Activated T-cell treated with anti-CD3 and anti-CD28 coated beads, Interleukin-2, amount 50 U/mL, for 24 hours (primary cell): ENCODE measurements at regions not wholly inside any gene's neighbourhood (a gene's known extent, or its start where the extent isn't known, plus 50 kb on each side); places are given as distances from the start of the nearest gene placed in this dataset.
"Not testable (repeated sequence)": the region's sequence is repeated elsewhere in the genome, so short reads cannot be mapped to it uniquely, and the experiment has no call there.

Source experiments
- DNase-seq: peaks from one replicate; pipeline ENCODE4 v3.0.0-alpha.2; 2020
- H3K27ac Mint-ChIP-seq: 2 replicates; pipeline ENCODE4 v1.8.0; 2020; ENCODE audit warnings: mild to moderate bottlenecking, mixed read lengths
- H3K27me3 Mint-ChIP-seq: 2 replicates; pipeline ENCODE4 v1.8.0; 2020; ENCODE audit warnings: mixed read lengths
- H3K36me3 Mint-ChIP-seq: 2 replicates; pipeline ENCODE4 v1.8.0; 2020; ENCODE audit warnings: low read depth, mixed read lengths
- H3K4me1 Mint-ChIP-seq: 2 replicates; pipeline ENCODE4 v1.8.0; 2020; ENCODE audit warnings: low read depth, mixed read lengths
- H3K4me3 Mint-ChIP-seq: 2 replicates; pipeline ENCODE4 v1.8.0; 2020; ENCODE audit warnings: mild to moderate bottlenecking, moderate library complexity, mixed read lengths
- H3K9me3 Mint-ChIP-seq: 2 replicates; pipeline ENCODE4 v1.8.0; 2020; ENCODE audit warnings: mixed read lengths

DNA sequence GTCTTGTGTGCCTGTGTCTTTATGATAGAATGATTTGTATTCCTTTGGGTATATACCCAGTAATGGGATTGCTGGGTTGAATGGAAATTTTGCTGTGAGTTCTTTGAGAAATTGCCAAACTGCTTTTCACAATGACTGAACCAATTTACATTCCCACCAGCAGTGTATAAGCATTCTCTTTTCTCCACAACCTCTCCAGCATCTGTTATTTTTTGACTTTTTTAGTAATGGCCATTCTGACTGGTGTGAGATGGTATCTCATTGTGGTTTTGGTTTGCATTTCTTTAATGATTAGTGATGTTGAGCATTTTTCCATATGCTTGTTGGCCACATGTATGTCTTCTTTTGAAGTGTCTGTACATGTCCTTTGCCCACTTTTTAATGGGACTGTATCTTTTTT lies 238.3 kb upstream of the ZEB2 start:
- H3K36me3 Mint-ChIP-seq, H3K27me3 Mint-ChIP-seq, DNase-seq, H3K4me1 Mint-ChIP-seq, H3K9me3 Mint-ChIP-seq, H3K4me3 Mint-ChIP-seq, H3K27ac Mint-ChIP-seq: not testable (repeated sequence)

DNA sequence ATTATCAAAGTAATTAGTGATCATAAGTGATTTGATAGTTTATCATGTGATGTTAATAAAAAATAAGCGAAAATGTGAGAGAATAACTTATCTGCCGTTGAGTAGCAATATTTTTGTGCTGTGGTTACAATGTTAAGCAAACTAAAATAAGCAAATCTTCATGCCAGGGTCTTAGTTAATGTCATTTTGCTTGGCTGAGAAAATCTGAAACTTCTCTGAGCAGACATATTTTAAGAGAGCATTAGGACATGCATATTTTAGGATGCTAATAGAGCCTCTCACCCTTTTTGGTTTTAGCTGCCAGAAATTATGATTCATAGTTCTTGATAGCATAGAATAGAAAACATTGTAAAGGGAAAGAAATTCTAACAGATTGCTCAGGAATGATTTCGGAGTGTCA lies 233.5 kb upstream of the ZEB2 start:
- Mint-ChIP-seq H3K36me3 (no peaks in the 10 kb centered on the region), H3K4me1 (no peaks in the 10 kb centered on the region), H3K27ac (no peak overlapping the region), H3K27me3 (peaks cover 4% of the 10 kb centered on the region), H3K4me3 (no peak overlapping the region), H3K9me3 (peaks cover 17% of the 10 kb centered on the region)
- DNase-seq: no peak

GRCh38 chr2:144751142-144751905 lies 231.4 kb upstream of the ZEB2 start:
- Mint-ChIP-seq H3K4me3 (no peak overlapping the region), H3K4me1 (no peaks in the 10 kb centered on the region), H3K27ac (no peak overlapping the region), H3K9me3 (peaks cover 33% of the 10 kb centered on the region), H3K27me3 (peaks cover 4% of the 10 kb centered on the region), H3K36me3 (no peaks in the 10 kb centered on the region)
- DNase-seq: no peak

DNA sequence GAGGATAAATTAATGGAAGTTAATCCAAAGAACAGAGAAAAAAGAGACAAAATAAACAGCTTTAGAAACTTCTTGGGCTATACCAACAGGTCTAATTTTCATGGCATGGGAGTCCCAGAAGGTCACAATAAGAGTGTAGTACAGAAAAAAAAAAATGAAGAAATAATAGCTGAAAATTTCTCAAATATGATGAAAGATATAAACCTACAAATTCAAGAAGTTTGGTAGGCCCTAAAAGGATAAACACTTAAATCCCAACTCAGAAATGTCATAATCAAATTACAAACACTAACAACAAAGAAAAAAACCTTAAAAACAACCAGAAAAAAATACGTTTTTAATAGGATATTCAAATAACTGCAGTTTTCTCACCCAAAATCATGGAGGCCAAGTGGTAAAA lies 229.3 kb upstream of the ZEB2 start:
- no peaks in the 10 kb centered on the region for H3K4me1 Mint-ChIP-seq
- DNase-seq: no peak
- H3K4me3 Mint-ChIP-seq: no peak overlapping the region
- no peaks in the 10 kb centered on the region for H3K27me3 Mint-ChIP-seq
- H3K27ac Mint-ChIP-seq: no peak overlapping the region
- H3K36me3 Mint-ChIP-seq: no peaks in the 10 kb centered on the region
- peaks cover 33% of the 10 kb centered on the region for H3K9me3 Mint-ChIP-seq

- H3K4me3 Mint-ChIP-seq: no peak overlapping the region
- no peak for DNase-seq
- no peaks in the 10 kb centered on the region for H3K4me1 Mint-ChIP-seq
- H3K27ac Mint-ChIP-seq: no peak overlapping the region
- H3K27me3 Mint-ChIP-seq: no peaks in the 10 kb centered on the region
- no peaks in the 10 kb centered on the region for H3K36me3 Mint-ChIP-seq
- H3K9me3 Mint-ChIP-seq: peaks cover 33% of the 10 kb centered on the region
Observed at GRCh38 chr2:144748443-144748842, 228.5 kb upstream of the ZEB2 start.

DNA sequence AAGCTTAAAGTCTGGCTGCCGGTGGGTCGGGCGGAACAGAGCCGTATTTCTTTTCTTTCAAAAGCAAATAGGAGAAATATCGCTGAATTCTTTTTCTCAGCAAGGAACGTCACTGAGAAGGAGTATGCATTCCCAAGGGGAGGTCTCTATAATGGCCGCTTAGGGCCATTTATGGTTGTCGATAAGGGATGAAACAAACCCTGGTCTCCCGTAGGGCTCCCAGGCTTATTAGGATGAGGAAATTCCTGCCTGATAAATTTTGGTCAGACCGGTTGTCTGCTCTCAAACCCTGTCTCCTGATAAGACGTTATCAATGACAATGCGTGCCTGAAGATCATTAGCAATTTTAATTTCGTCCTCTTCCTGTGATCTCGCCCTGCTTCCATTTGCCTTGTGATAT lies 227.7 kb upstream of the ZEB2 start:
- no peaks in the 10 kb centered on the region for H3K4me1 Mint-ChIP-seq
- no peaks in the 10 kb centered on the region for H3K36me3 Mint-ChIP-seq
- DNase-seq: no peak
- no peak overlapping the region for H3K4me3 Mint-ChIP-seq
- H3K27me3 Mint-ChIP-seq: no peaks in the 10 kb centered on the region
- peaks cover 33% of the 10 kb centered on the region for H3K9me3 Mint-ChIP-seq
- H3K27ac Mint-ChIP-seq: no peak overlapping the region

GRCh38 chr2:144745424-144745823 lies 225.5 kb upstream of the ZEB2 start:
- Mint-ChIP-seq H3K27ac (no peak overlapping the region), H3K27me3 (peaks cover 5% of the 10 kb centered on the region), H3K36me3 (no peaks in the 10 kb centered on the region), H3K4me1 (no peaks in the 10 kb centered on the region), H3K4me3 (no peak overlapping the region), H3K9me3 (peaks cover 23% of the 10 kb centered on the region)
- no peak for DNase-seq

DNA sequence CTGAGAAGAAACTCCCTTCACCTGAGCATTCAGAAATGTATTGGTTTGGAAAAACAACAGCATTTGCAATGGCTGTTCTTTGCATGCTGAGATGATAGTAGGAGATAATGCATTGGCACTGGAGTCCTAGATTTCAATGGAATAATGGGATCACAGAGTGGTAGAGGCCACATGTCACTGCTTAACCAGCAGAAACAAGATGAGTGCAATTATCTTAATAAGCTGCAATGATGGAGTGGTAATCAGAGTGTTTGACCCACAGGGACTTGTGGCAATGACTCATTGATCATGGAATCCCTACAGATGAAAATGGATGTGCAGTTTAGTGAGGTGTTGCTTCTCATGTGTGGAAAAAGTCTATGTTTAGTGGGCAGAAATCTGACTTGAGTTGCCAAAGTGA lies 218.8 kb upstream of the ZEB2 start:
- Mint-ChIP-seq H3K27me3 (peaks cover 8% of the 10 kb centered on the region), H3K4me1 (no peaks in the 10 kb centered on the region), H3K4me3 (no peak overlapping the region), H3K9me3 (peaks cover 8% of the 10 kb centered on the region), H3K36me3 (no peaks in the 10 kb centered on the region), H3K27ac (no peak overlapping the region)
- no peak for DNase-seq

DNA sequence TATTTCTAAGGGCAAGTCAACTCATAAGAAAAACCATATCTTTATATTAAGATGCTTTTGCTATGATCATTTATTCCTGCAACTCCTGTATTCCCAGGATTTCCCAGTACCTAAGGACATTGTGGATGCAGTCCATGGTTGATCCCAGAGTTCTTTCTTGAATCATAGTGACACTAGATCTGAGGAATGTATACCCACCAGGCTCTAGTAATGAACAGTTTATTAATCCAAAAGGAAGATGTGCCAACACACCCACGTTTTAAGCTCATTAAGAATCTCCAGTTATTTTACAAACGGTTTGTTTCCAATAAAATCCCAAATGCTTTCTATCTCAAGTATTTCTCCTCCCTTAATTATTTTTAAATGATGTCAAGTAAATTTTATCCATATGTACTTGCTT lies 210.8 kb upstream of the ZEB2 start:
- H3K4me1 Mint-ChIP-seq: no peaks in the 10 kb centered on the region
- H3K27me3 Mint-ChIP-seq: no peaks in the 10 kb centered on the region
- peaks cover 8% of the 10 kb centered on the region for H3K9me3 Mint-ChIP-seq
- H3K27ac Mint-ChIP-seq: no peak overlapping the region
- no peak for DNase-seq
- H3K4me3 Mint-ChIP-seq: no peak overlapping the region
- no peaks in the 10 kb centered on the region for H3K36me3 Mint-ChIP-seq

DNA sequence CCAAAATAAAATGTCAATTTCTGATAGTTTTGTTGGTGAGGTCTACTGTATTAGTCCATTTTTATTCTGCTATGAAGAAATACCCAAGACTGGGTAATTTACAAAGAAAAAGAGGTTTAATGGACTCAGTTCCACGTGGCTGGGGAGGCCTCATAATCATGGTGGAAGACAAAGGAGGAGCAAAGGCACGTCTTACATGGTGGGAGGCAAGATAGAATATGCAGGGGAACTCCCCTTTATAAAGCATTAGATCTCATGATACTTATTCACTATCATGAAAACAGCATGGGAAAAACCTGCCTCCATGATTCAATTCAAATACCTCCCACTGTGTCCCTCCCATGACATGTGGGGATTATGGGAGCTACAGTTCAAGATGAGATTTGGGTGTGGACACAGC lies 204.5 kb upstream of the ZEB2 start:
- H3K27me3 Mint-ChIP-seq, H3K36me3 Mint-ChIP-seq, H3K27ac Mint-ChIP-seq, DNase-seq, H3K4me1 Mint-ChIP-seq, H3K4me3 Mint-ChIP-seq, H3K9me3 Mint-ChIP-seq: not testable (repeated sequence)

DNA sequence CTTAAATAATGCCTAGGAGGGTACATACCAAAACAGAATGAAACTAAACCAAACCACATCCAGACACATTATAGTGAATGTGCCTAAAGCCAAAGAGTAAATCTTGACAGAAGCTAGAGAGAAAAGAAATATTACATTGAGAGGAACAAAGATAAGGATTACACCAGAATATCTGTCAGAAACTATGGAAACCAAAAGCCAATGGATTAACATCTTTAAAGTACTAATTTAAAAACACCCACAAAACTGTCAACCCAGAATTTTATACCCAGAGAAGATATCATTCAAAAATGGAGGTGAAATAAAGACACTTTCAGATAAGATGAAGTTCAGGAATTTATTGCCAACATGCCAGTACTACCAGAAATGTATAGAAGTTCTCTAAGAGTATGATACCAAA lies 198.5 kb upstream of the ZEB2 start:
- no peaks in the 10 kb centered on the region for H3K27me3 Mint-ChIP-seq
- peaks cover 13% of the 10 kb centered on the region for H3K9me3 Mint-ChIP-seq
- DNase-seq: no peak
- no peaks in the 10 kb centered on the region for H3K36me3 Mint-ChIP-seq
- H3K4me3 Mint-ChIP-seq: no peak overlapping the region
- no peak overlapping the region for H3K27ac Mint-ChIP-seq
- H3K4me1 Mint-ChIP-seq: no peaks in the 10 kb centered on the region

DNA sequence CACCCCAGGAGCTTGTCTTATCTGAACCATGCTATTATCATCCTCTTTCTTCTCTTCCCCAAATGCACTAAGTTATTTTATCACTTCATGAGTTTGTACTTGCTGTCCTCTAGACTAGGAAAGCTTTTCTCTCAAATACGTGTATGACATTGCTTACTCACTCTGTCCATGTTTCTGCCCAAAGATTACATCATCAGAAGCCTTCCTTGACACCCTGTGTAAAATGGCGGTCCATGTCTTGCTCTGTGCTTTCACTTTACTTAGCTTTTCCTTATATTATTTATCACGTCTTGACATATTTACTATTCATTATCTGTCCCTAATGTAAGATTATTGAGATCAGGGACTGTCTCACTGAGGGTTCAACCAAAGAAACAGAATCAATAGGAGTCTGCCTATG lies 196.1 kb upstream of the ZEB2 start:
- Mint-ChIP-seq H3K4me1 (no peaks in the 10 kb centered on the region), H3K4me3 (no peak overlapping the region), H3K9me3 (peaks cover 13% of the 10 kb centered on the region), H3K36me3 (no peaks in the 10 kb centered on the region), H3K27ac (no peak overlapping the region), H3K27me3 (no peaks in the 10 kb centered on the region)
- no peak for DNase-seq

GRCh38 chr2:144713410-144713809 lies 193.5 kb upstream of the ZEB2 start:
- Mint-ChIP-seq H3K36me3 (no peaks in the 10 kb centered on the region), H3K27ac (no peak overlapping the region), H3K27me3 (no peaks in the 10 kb centered on the region), H3K4me1 (no peaks in the 10 kb centered on the region), H3K9me3 (peaks cover 8% of the 10 kb centered on the region), H3K4me3 (no peak overlapping the region)
- DNase-seq: no peak

GRCh38 chr2:144712550-144712940 lies 192.6 kb upstream of the ZEB2 start:
- no peaks in the 10 kb centered on the region for H3K4me1 Mint-ChIP-seq
- no peak overlapping the region for H3K4me3 Mint-ChIP-seq
- no peaks in the 10 kb centered on the region for H3K27me3 Mint-ChIP-seq
- DNase-seq: no peak
- no peaks in the 10 kb centered on the region for H3K9me3 Mint-ChIP-seq
- H3K36me3 Mint-ChIP-seq: no peaks in the 10 kb centered on the region
- H3K27ac Mint-ChIP-seq: no peak overlapping the region

DNA sequence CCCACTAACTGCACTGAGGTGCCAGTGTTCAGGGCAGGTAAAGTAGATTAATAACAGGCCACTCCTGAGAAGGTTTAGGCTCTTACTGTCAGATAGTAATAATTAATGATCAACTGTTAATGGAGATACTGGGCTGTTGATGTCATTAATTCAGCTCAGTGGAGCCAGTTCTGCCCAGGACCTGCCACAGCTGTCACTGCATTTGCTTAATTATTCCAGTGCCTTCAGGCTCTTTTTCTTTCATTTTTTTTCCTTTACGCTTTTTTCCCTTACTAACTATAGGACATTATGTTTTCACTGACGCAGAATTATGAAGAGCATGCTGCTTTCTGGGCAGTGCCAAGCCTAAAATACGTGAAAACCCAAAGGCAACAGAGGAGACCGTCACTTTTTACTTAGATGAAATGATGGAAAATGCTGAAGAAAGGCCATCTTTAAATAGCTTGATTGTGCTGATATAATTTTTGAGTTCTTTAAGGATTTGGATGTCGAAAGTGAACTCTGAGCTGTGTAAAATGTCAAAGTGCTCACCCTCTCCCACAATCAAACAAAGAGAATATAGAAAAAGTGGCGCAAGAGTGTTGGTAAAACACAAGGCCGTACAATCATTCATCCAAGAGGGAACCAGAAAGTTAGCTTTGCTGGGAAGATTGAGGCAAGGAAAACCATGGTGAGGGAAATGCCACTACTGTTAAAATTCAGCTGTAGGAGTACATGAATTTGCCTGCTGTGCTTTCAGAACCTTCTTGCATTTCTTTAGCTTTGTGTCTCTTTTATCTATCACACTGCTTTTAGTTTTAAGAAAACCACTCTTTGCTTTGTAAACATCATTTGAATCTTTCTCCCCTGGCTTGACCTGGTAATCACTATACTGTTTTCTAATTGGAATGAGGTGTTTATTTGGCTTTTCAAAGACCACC lies 192.0 kb upstream of the ZEB2 start:
- H3K9me3 Mint-ChIP-seq: no peaks in the 10 kb centered on the region
- H3K36me3 Mint-ChIP-seq: no peaks in the 10 kb centered on the region
- no peak overlapping the region for H3K4me3 Mint-ChIP-seq

More for the DNA sequence above, 192.0 kb upstream of the ZEB2 start:
- Mint-ChIP-seq H3K4me1 (no peaks in the 10 kb centered on the region), H3K27ac (no peak overlapping the region), H3K27me3 (peaks cover 4% of the 10 kb centered on the region)
- DNase-seq: no peak
